ENCODE measurements at regions not wholly inside any gene's neighbourhood (a gene's known extent, or its start where the extent isn't known, plus 50 kb on each side); places are given as distances from the start of the nearest gene placed in this dataset.

- DNase-seq (ENCODE audit: low read depth), result no peak
Measured at GRCh38 chr6:125491860-125492618, 190.3 kb upstream of the HDDC2 start.

- no peak for DNase-seq (ENCODE audit: low read depth)
Measured at GRCh38 chr6:125498606-125499005, 196.8 kb upstream of the HDDC2 start.

- no peak for DNase-seq (ENCODE audit: low read depth)
Measured at GRCh38 chr6:125499535-125499934, 197.8 kb upstream of the HDDC2 start.

- no peak for DNase-seq (ENCODE audit: low read depth)
Measured at GRCh38 chr6:125503181-125503580, 201.4 kb upstream of the HDDC2 start.

- no peak for DNase-seq (ENCODE audit: low read depth)
Measured at GRCh38 chr6:125507987-125508655, 206.4 kb upstream of the HDDC2 start.

GRCh38 chr6:125508793-125509192 is 207.0 kb upstream of the HDDC2 start:
- no peak for DNase-seq (ENCODE audit: low read depth)

- DNase-seq (ENCODE audit: low read depth), result no peak
Measured at GRCh38 chr6:125509477-125509876, 207.7 kb upstream of the HDDC2 start.

GRCh38 chr6:125510405-125510804 is 208.6 kb upstream of the HDDC2 start:
- no peak for DNase-seq (ENCODE audit: low read depth)

- DNase-seq (ENCODE audit: low read depth), result no peak
Measured at GRCh38 chr6:125511809-125512396, 210.1 kb upstream of the HDDC2 start.

GRCh38 chr6:125512621-125513020 is 210.9 kb upstream of the HDDC2 start:
- no peak for DNase-seq (ENCODE audit: low read depth)

- DNase-seq (ENCODE audit: low read depth), result no peak
Measured at GRCh38 chr6:125513978-125514377, 212.2 kb upstream of the HDDC2 start.

GRCh38 chr6:125516644-125517043 is 214.9 kb upstream of the HDDC2 start:
- DNase-seq (ENCODE audit: low read depth), result no peak

GRCh38 chr6:125519367-125519766 is 217.6 kb upstream of the HDDC2 start:
- DNase-seq (ENCODE audit: low read depth), result no peak

GRCh38 chr6:125524356-125524755 is 222.6 kb upstream of the HDDC2 start:
- no peak for DNase-seq (ENCODE audit: low read depth)

- no peak for DNase-seq (ENCODE audit: low read depth)
Measured at GRCh38 chr6:125526007-125526720, 223.3 kb upstream of the HEY2 start.

- DNase-seq (ENCODE audit: low read depth), result no peak
Measured at GRCh38 chr6:125528621-125529041, 220.8 kb upstream of the HEY2 start.

- no peak for DNase-seq (ENCODE audit: low read depth)
Measured at GRCh38 chr6:125529061-125529460, 220.4 kb upstream of the HEY2 start.

- no peak for DNase-seq (ENCODE audit: low read depth)
Measured at GRCh38 chr6:125533710-125534397, 215.6 kb upstream of the HEY2 start.

GRCh38 chr6:125534430-125535263 is 214.8 kb upstream of the HEY2 start:
- DNase-seq (ENCODE audit: low read depth), result no peak

GRCh38 chr6:125537090-125537489 is 212.3 kb upstream of the HEY2 start:
- no peak for DNase-seq (ENCODE audit: low read depth)

GRCh38 chr6:125539892-125540291 is 209.5 kb upstream of the HEY2 start:
- no peak for DNase-seq (ENCODE audit: low read depth)

All from GM04503 (cell line).